ENCODE measurements at regions not wholly inside any gene's neighbourhood (a gene's known extent, or its start where the extent isn't known, plus 50 kb on each side); places are given as distances from the start of the nearest gene placed in this dataset.

- Histone ChIP-seq H3K9ac (ENCODE audit: low read length in 3 of 3) (no peak overlapping the region), H3K4me3 (ENCODE audit: low read length in 3 of 3) (no peak overlapping the region), H3K4me1 (ENCODE audit: control insufficient read depth in 2 of 3, insufficient read depth in 2 of 3, low read depth in 1 of 3, low read length in 3 of 3) (peaks cover 0 to 3% (median under 1%) of the 10 kb centered on the region in 3 donors), H3K27me3 (ENCODE audit: control insufficient read depth, insufficient read depth, low read length) (no peaks in the 10 kb centered on the region), H3K36me3 (ENCODE audit: control insufficient read depth in 2 of 3, insufficient read depth in 3 of 3, low read length in 3 of 3) (no peaks in the 10 kb centered on the region), H3K27ac (ENCODE audit: low read depth in 2 of 2, low read length in 2 of 2) (no peak overlapping the region), H3K9me3 (ENCODE audit: control insufficient read depth in 2 of 3, insufficient read depth in 1 of 3, low read length in 3 of 3) (no peaks in the 10 kb centered on the region)
- TF ChIP-seq CTCF (IDR thresholded peaks at IDR 0.05; ENCODE audit: borderline replicate concordance, extremely low read depth, insufficient read depth): no peak
- intact Hi-C loops (cut with DNase I): no loop called here
- DNase-seq (no peak), FAIRE-seq (no peak)
Measured at GRCh38 chr17:36856222-36856621, 81.1 kb upstream of the LHX1 start.

GRCh38 chr17:36856903-36857381 is 80.3 kb upstream of the LHX1 start:
- FAIRE-seq (no peak), DNase-seq (peak in 2 of 5 donors; percentile 46 to 52)
- H3K27me3 ChIP-seq (ENCODE audit: control insufficient read depth, insufficient read depth, low read length): no peaks in the 10 kb centered on the region

GRCh38 chr17:36857698-36858097 is 79.6 kb upstream of the LHX1 start:
- H3K36me3 ChIP-seq (ENCODE audit: control insufficient read depth in 2 of 3, insufficient read depth in 3 of 3, low read length in 3 of 3): no peaks in the 10 kb centered on the region
- FAIRE-seq: no peak
- no peaks in the 10 kb centered on the region for H3K9me3 ChIP-seq (ENCODE audit: control insufficient read depth in 2 of 3, insufficient read depth in 1 of 3, low read length in 3 of 3)
- peak in 1 of 5 donors; percentile 30 for DNase-seq
- no peak overlapping the region for H3K9ac ChIP-seq (ENCODE audit: low read length in 3 of 3)
- H3K4me3 ChIP-seq (ENCODE audit: low read length in 3 of 3): no peak overlapping the region
- no peak for TF ChIP-seq CTCF (IDR thresholded peaks at IDR 0.05; ENCODE audit: borderline replicate concordance, extremely low read depth, insufficient read depth)
- peaks cover 0 to 4% (median 3%) of the 10 kb centered on the region in 3 donors for H3K4me1 ChIP-seq (ENCODE audit: control insufficient read depth in 2 of 3, insufficient read depth in 2 of 3, low read depth in 1 of 3, low read length in 3 of 3)
- intact Hi-C loops (cut with DNase I): no loop called here
- H3K27ac ChIP-seq (ENCODE audit: low read depth in 2 of 2, low read length in 2 of 2): no peak overlapping the region
- no peaks in the 10 kb centered on the region for H3K27me3 ChIP-seq (ENCODE audit: control insufficient read depth, insufficient read depth, low read length)

More at GRCh38 chr17:36856903-36857381, 80.3 kb upstream of the LHX1 start:
- peaks cover 0 to 4% (median 3%) of the 10 kb centered on the region in 3 donors for H3K4me1 ChIP-seq (ENCODE audit: control insufficient read depth in 2 of 3, insufficient read depth in 2 of 3, low read depth in 1 of 3, low read length in 3 of 3)
- H3K4me3 ChIP-seq (ENCODE audit: low read length in 3 of 3): no peak overlapping the region
- intact Hi-C loops (cut with DNase I): no loop called here
- TF ChIP-seq CTCF (IDR thresholded peaks at IDR 0.05; ENCODE audit: borderline replicate concordance, extremely low read depth, insufficient read depth): no peak
- H3K9me3 ChIP-seq (ENCODE audit: control insufficient read depth in 2 of 3, insufficient read depth in 1 of 3, low read length in 3 of 3): no peaks in the 10 kb centered on the region
- H3K27ac ChIP-seq (ENCODE audit: low read depth in 2 of 2, low read length in 2 of 2): no peak overlapping the region
- no peak overlapping the region for H3K9ac ChIP-seq (ENCODE audit: low read length in 3 of 3)
- no peaks in the 10 kb centered on the region for H3K36me3 ChIP-seq (ENCODE audit: control insufficient read depth in 2 of 3, insufficient read depth in 3 of 3, low read length in 3 of 3)

All from kidney (tissue), 13 donors.